ENCODE measurements at regions not wholly inside any gene's neighbourhood (a gene's known extent, or its start where the extent isn't known, plus 50 kb on each side); places are given as distances from the start of the nearest gene placed in this dataset.
"Not testable (repeated sequence)": the region's sequence is repeated elsewhere in the genome, so short reads cannot be mapped to it uniquely, and the experiment has no call there.

DNA sequence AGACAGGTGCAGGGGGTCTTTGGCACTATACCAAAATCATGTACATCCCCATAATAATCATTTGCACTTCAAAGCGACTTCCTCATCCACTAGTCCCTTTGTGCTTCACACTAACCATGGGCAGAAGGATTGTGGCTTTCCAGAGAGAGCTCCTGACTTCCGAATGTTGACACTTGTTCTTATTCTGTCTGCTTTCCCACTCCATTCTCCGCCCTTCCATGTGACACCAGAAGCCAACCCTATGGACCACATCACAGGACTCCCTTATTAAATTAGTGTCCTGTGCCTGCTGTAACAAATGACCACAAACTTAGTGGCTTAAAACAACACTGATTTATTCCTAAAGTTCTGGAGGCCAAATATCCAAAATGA is 91.6 kb downstream of the CMC2 start:
- no peak for DNase-seq

DNA sequence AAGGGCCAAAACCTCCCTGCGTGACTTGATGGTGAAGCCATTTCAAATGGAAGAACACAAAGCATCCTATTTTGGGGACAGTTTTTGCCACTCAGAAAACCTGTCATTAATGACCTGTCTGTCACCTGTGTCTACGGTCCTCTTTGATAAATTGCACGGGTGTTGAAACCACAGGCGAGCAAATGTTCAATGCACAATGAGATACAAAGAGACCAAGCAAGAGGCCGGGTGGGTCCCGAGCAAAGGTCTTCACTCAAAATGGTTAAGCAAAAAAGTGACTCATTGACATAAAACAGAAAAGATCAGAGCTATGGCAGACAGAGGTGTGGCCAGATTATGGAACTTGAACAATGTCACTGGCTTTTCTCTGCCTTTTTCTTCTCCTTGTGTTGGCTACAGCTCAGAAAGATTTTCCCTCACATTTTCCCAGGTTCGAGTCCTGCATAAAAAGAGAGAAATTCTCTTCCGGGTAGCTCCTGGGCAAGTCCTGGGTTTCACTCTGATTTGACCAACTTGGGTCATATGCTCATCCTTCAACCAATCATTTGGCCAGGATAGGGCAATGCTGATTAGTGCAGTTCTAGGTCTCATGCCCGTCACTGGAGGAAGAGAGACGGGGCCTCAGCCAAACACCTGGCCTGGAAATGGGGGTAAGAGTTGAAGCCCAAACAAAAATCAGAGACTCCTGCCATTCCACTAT is 92.2 kb downstream of the CMC2 start:
- DNase-seq: no peak

- no peak for DNase-seq
Measured at GRCh38 chr16:80913397-80913796, 93.3 kb downstream of the CMC2 start.

DNA sequence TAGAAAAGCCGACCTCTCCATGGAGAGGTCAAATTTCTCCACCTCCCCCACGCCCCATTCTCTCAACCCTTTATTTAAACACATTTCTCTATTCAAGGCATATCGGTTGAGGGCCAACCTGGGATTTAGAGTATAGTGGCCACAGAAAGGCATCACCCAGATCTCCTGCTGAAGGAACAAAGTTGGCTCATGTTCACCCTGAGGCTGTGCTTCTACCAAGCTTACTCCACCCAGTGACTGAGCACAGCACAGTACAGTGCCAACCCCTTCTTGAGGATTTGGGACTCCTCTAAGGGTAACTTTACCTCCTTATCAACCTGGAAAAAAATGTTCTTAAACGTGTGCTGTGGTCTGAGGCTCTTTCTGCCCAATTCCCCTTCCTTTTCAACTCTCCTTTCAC is 94.0 kb downstream of the CMC2 start:
- no peak for DNase-seq

DNA sequence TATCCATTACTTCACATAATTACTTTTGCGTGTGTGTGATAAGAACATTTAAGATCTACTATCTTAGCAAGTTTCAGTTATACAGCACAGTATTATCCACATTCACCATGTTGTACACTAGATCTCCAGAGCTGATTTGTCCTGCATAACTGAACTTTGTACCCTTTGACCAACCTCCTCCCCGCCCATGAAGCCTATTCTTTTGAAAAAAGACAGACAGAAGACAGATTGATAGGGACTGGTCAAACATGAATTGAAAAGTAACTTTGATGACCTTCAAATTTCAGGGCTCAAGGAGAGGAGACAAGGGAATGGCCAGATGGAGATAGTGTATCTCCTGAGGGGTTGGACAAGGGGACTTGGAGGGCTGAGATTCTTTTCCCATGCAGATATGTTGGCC is 96.3 kb downstream of the CMC2 start:
- no peak for DNase-seq

DNA sequence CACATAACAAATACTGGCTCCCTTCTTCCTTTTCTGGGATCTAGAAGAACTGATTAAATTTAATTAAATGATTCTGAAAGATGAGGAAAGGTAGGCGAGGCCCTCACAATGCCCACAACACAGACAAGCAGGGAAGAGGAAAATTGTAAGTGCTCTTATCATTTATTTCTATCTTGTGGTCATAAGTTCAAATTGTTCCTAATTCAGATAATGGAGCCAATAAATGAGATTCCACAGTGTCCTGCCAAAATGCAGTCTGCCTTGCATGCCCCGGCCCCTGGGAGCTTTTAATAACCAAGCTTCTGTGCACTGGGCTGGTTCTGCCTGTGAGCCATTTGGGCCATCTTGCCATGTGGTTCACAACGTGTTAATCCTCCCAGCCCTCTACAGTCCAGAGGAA is 97.0 kb downstream of the CMC2 start:
- DNase-seq: no peak

GRCh38 chr16:80906169-80906568 is 100.5 kb downstream of the CMC2 start:
- DNase-seq: not testable (repeated sequence)

- no peak for DNase-seq
Measured at GRCh38 chr16:80903616-80904015, 99.2 kb upstream of the CDYL2 start.

DNA sequence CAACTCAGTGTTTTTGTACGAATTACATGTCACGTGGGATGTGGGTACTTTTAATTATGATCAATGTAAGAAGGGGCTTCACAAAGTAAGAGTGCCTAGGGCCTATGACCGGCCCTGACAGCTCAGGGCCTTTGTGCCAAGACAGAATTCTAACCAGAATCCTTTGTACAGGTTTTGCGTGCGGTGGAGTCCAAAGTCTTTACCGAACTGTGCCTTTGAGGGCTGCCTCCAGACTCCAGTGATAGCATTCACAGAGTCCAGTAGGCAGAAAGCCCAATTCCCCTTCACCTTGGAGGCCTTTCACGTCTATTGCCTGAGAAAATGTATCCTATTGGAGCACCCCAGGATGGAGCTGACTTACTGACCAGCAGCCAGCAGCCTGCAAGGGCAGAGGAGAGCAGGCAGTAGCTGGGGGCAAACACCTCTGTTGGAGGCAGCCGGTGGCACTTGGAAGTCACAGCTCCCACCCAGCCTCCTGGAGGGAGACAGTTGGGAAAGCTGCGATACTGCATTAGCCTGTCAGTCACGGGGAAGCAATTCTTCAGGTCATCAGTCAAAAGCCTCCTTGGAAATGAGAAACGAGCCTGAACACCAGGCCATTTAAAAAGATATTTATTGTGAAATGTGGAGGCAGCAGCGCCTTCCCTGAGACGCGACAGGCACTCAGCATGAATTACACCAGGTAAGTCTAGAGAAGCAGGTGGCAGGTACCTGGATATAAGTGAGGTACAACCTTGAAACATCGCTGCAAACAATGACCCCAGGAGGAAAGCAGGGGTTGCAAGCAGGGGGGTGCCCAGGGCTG is 98.1 kb upstream of the CDYL2 start:
- DNase-seq: no peak

DNA sequence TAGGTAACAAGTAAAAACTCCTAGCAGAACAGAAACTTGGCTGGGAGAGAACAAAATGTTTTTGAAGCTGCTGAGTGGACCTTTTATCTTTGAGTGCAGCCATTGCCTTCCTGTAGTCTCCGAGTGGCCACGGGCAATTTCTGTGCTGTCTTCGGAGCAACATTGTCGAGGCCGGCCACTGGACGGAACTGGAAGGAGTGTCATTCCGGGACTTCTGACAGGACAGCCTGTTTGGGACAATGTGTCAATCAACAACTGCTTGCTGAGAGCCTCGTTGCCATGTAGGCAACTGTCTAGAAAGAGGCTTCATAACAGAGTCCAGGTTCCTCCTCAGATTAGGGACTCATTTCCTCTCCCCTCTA is 96.2 kb upstream of the CDYL2 start:
- DNase-seq: no peak

DNA sequence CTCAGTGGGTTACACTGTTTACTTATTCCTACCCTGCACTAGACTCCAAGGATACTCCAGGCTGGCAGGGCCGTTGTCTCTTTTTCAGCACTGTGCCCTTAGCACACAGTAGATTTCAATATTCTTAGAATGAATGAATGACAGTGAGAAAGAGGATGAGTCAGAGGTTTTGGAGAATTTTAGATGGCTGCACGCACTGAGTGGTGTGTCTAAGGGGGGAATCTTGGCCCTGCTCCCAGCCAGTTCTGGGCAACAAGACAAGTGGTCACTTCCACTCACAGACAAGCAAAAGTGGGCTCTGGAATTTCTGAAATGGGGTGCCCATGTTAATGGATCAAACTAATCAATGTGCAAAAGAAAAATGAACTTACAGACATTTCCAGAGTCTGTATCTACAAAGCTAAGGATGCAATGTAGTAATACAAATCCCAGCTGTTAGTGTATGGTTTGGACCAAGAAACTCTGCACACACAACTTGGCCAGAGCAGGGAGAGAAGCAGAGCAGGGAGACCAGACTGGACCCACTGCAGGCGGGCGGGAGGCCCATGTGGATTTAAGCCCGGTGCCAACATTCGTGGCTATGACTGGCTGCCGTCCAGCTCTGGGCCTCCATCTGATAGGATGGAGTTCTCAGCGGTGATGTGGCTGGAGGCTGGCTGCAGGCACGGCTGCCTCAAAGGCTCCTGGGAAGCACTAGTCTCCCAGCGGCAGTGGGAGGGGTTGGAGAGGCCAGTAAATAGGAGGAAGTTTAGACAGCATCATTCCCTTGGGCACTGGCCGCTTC is 95.6 kb upstream of the CDYL2 start:
- peak; percentile 21 for DNase-seq

DNA sequence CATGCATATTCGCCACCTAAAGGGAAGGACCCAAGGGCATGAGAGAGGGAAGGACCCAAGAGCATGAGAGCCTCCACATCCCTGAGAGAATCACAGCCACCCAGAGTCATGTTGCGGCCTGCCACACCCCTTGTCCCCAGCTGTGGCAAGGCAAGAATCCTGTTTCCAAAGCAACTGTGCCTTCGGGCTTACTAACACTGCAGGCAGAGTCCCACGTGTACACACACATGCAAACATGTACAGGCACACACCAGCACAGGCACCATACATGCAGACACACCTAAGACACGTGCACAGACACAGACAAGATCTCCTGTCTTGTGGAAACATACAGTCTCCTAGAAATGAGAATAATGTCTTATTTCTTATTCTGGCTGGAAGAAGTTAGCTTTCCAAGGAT is 92.4 kb upstream of the CDYL2 start:
- no peak for DNase-seq

- DNase-seq: no peak
Measured at GRCh38 chr16:80894091-80894490, 89.7 kb upstream of the CDYL2 start.

GRCh38 chr16:80893686-80894085 is 89.3 kb upstream of the CDYL2 start:
- no peak for DNase-seq

GRCh38 chr16:80892395-80892794 is 88.0 kb upstream of the CDYL2 start:
- DNase-seq: not testable (repeated sequence)

DNA sequence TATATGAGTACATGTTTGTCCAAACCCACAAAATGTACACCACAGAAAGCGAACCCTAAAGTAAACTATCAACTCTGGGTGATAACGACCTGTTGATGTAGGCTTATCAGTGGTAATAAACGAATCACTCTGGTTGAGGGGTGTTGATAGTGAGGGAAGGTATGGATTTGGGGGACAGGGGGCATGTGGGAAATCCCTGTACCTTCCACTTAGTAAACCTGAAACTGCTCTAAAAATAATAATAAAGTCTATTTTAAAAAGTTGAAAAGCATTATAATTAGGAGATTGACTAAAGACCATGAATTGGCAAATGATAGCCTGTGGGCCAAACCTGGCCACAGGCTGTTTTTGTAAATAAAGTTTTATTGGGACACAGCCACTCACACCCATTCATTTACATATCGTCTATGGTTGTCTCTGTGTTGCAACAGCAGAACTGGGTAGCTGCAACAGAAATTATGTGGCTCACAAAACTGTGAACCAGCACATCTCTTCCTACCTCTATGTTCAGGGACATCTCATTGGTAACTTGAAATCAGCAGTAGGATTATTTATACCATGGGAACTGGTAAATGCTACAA is 85.5 kb upstream of the CDYL2 start:
- no peak for DNase-seq

DNA sequence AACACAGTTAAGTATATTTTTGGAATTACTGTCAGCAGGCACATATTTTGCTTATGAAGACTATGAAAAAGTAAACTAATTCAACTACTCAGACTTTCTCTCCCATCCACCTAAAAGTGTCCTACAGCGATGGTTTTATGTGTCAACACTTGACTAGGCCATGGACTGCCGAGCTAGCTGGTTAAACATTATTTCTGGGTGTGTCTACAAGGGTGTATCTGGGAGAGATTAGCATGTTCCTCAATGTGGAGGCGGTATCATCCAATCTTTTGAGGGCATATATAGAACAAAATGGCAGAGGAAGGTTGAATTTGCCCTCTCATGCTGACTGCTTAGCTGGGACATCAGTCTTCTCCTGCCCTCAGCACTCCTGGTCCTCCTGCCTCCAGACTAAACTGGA is 82.7 kb upstream of the CDYL2 start:
- no peak for DNase-seq

- DNase-seq: no peak
Measured at GRCh38 chr16:80883816-80884215, 79.4 kb upstream of the CDYL2 start.

GRCh38 chr16:80883159-80883642 is 78.8 kb upstream of the CDYL2 start:
- DNase-seq: no peak

DNA sequence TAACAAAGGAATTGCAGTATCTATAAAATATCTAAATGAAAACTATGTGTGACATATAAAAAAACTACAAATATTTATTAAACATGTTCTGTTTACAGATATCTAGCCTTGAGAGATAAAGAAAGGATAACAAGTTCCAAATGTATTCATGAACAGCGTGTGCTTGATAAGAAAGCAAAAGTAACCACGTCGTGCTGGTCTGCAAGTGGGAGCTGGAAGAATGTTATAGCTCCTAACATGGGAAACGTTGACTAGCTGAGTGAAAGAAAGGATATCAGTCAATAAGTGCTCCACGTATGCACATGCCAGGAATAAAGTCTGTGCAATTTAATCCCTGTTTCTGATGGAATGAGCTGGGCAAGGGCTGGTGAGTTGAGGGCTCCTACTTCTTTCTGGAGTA is 71.2 kb upstream of the CDYL2 start:
- no peak for DNase-seq

DNA sequence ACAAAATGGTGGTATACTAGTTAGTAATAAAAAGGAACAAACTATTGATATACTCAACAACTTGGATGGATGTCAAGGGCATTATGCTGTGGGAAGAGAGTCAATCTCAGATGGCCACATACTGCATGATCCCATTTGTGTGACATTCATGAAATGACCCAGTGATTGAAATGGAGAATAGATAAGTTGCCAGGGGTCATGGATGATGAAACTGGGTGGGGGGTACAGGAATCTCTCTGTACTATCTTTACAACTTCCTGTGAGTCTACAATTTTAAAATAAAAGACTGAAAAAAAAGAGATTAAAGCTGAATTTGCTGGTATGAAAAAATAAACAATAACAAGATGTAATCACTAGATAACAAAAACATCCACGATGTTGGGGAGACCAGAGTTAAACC is 70.5 kb upstream of the CDYL2 start:
- no peak for DNase-seq

DNA sequence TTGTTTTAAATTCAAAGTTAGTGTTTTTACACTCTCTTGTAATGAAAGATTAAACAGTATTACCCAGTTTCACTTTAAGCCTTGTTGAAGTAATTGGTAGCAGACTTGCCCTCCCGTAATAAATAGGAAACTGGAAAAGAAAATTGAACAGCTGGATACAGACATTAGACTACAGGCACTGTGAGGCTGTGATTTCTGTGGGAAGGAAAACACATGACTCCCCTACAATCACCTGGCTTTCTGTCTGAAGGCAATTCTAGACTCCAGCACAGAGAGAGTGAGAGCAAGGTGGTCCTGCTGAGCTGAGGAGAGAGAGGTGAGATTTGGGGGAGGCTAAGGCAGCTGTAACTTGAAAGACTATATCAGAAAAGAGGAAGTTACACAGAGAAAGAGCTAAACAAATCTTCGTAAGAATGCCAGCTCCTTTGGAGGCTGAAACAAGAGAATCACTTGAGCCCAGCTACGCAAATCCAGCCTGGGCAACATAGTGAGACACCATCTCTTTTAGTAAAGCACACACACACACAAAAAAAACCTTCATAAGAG is 57.8 kb upstream of the CDYL2 start:
- no peak for DNase-seq
